LNCaP clone FGC (cell line): ENCODE measurements at regions not wholly inside any gene's neighbourhood (a gene's known extent, or its start where the extent isn't known, plus 50 kb on each side); places are given as distances from the start of the nearest gene placed in this dataset.
"Not testable (repeated sequence)": the region's sequence is repeated elsewhere in the genome, so short reads cannot be mapped to it uniquely, and the experiment has no call there.

Experiments
- DNase-seq: peaks from one replicate; pipeline ENCODE4 v3.0.0-alpha.2; 2011; ENCODE audit warnings: low read depth
- H3K4me3 ChIP-seq: 2 replicates; pipeline ENCODE4 v1.5.1; 2011; ENCODE audit warnings: mild to moderate bottlenecking, low read depth, low read length, control low read depth
- TF ChIP-seq, protein P1 (sequence below): IDR thresholded peaks from 2 replicates; pipeline ENCODE4 v1.5.1; 2012; ENCODE audit warnings: mild to moderate bottlenecking; ENCODE audit not compliant: control insufficient read depth, insufficient read depth; ENCODE audit errors: extremely low read depth

DNA sequence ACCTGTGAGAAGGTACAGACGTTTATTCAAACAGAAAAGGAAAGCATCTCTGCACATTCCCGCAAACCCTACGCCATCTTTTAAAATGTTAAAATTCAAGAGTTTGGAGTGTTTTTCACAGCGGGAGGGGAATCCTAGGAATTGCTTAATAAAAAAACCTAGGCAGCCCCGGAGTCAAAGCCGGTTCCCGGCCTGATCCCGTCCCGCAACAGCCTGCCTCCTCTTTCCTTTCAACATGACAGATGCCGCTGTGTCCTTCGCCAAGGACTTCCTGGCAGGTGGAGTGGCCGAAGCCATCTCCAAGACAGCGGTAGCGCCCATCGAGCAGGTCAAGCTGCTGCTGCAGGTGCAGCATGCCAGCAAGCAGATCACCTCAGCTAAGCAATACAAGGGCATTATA lies 123.0 kb upstream of the VSTM2A start:
- DNase-seq: no peak
- TF ChIP-seq, protein P1, sequence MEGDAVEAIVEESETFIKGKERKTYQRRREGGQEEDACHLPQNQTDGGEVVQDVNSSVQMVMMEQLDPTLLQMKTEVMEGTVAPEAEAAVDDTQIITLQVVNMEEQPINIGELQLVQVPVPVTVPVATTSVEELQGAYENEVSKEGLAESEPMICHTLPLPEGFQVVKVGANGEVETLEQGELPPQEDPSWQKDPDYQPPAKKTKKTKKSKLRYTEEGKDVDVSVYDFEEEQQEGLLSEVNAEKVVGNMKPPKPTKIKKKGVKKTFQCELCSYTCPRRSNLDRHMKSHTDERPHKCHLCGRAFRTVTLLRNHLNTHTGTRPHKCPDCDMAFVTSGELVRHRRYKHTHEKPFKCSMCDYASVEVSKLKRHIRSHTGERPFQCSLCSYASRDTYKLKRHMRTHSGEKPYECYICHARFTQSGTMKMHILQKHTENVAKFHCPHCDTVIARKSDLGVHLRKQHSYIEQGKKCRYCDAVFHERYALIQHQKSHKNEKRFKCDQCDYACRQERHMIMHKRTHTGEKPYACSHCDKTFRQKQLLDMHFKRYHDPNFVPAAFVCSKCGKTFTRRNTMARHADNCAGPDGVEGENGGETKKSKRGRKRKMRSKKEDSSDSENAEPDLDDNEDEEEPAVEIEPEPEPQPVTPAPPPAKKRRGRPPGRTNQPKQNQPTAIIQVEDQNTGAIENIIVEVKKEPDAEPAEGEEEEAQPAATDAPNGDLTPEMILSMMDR: no peak

DNA sequence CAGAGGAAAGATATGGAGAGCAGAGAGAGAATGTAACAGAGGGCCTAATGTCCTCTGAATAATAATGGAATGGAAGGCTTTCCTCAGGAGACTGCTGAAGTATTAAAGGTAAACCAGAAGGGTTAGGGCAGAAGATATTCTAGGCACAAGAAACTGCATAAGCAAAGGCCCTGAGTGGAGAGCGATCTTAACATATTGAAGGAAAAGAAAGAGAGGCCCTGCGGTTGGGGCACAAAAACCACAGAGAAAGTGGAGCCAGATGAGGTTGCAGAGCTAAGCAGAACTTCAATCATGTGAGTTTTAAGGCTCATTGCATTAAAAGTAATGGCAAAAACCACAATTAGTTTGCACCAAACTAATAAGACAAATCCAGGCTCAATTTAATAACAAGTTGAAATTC lies 115.8 kb upstream of the VSTM2A start:
- TF ChIP-seq, protein P1: no peak
- H3K4me3 ChIP-seq: no peak overlapping the region
- DNase-seq: no peak

More for the DNA sequence above, 123.0 kb upstream of the VSTM2A start:
- no peak overlapping the region for H3K4me3 ChIP-seq

DNA sequence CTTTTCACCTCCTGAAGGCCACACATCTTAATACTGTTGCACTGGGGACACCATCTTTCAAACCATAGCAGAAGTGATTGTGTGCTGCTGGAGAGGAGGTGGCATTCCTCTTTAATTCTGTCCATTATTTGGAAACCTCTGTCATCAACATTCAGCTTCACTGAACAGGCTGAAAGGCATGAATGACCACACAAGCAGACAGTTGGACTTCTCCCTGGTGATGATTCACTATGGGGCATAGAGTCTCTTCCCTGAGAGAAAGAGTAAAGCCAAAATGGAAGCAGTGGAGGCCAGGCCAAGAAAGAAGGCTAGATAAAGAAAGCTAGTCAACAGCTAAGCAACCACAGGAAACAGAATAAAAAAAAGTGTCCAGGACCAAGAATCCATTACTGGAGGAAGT lies 113.1 kb upstream of the VSTM2A start:
- no peak overlapping the region for H3K4me3 ChIP-seq
- TF ChIP-seq, protein P1: no peak
- DNase-seq: no peak

DNA sequence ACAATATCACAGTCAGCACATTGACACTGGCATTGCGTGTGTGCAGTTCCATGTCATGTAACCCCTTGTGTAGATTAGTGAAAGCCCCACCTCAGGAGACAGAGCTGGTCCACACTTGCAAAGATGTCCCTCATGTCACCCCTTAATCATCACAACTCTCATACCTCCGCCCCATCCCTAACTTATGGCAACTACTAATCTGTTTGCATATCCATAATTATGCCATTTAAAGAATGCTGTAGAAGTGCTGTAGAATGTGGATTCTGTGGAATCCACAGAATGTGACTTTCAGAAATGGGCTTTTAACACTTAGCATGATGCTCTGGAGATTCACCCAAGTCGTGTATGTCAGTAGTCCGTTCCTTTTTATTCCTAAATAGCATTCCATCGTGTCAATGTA lies 102.8 kb upstream of the VSTM2A start:
- TF ChIP-seq, protein P1: no peak
- DNase-seq: no peak
- no peak overlapping the region for H3K4me3 ChIP-seq

DNA sequence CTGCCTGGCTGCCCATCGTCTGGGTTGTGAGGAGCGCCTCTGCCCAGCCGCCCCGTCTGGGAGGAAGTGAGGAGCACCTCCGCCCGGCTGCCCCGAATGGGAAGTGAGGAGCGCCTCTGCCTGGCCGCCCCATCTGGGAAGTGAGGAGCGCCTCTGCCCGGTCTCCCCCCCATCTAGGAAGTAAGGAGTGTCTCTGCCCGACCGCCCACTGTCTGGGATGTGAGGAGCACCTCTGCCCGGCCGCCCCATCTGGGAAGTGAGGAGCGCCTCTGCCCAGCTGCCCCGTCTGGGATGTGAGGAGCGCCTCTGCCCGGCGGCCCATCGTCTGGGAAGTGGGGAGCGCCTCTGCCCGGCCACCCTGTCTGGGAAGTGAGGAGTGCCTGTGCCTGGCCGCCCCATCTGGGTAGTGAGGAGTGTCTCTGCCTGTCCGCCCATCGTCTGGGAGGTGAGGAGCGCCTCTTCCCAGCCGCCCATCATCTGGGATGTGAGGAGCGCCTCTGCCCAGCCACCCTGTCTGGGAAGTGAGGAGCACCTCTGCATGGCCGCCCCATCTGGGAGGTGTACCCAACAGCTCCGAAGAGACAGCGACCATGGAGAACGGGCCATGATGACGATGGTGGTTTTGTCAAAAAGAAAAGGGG lies 98.0 kb upstream of the VSTM2A start:
- not testable (repeated sequence) for DNase-seq, H3K4me3 ChIP-seq

DNA sequence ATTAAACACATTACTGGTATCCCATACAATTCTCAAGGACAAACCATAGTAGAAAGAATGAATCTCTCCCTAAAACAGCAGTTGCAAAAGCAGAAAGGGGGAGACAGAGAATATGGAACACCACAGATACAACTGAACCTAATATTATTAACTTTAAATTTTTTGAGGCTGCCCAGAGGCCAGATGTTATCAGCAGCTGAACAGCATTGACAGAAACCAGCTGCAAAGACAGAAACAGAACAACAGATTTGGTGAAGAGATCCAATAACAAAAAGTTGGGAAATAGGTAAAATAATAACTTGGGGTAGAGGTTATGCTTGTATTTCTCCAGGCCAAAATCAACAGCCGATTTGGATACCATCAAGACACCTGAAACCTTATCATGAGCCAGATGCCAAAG lies 89.0 kb upstream of the VSTM2A start:
- not testable (repeated sequence) for H3K4me3 ChIP-seq, DNase-seq

DNA sequence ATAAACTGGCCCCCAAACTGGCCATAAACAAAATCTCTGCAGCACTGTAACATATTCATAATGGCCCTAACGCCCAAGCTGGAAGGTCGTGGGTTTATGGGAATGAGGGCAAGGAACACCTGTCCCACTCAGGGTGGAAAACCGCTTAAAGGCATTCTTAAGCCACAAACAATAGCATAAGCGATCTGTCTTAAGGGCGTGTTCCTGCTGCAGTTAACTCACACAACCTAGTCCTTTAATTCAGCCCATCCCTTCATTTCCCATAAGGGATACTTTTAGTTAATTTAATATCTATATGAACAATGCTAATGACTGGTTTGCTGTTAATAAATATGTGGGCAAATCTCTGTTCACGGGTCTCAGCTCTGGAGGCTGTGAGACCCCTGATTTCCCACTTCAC lies 87.5 kb upstream of the VSTM2A start:
- H3K4me3 ChIP-seq, DNase-seq: not testable (repeated sequence)

DNA sequence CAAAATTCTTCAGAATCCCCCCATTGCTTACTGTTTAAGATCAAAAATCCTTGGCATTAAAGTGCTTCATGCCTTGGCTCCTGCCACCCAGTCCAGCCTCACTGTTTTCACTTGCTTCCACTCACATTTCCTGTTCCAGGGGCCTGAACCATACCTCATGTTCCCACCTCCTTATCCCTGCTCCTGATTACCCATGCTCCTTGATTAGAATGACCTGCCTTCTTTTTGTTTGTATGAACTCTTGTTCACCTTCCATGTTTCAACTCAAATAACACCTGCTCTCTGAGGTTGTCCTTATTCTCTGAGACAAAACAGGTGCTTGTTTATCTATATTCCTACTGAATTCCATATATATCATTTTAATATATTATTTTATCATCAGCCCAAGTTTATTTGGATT lies 77.1 kb upstream of the VSTM2A start:
- TF ChIP-seq, protein P1: no peak
- DNase-seq: no peak
- no peak overlapping the region for H3K4me3 ChIP-seq

DNA sequence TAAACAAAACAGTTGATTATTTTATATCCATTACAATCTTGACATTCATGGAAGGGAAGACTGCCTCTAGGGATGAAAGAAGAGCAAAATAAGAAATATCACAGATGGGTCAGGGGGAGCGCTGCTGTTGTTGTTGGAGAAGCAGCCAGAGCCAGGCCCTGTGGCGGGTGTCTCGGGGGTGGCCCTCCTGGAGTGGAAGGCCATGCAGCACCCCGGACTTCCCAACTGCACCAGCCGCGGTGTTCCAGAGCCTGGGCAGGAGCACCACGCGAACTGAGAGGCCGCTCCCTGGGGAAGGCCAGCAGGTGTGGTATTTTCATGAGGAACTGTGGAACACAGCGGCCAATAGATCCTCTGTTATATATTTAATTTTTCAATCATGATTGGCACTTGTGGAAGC lies 72.4 kb upstream of the VSTM2A start:
- TF ChIP-seq, protein P1: no peak

More for the DNA sequence above, 72.4 kb upstream of the VSTM2A start:
- no peak overlapping the region for H3K4me3 ChIP-seq
- no peak for DNase-seq
